ENCODE measurements at regions not wholly inside any gene's neighbourhood (a gene's known extent, or its start where the extent isn't known, plus 50 kb on each side); places are given as distances from the start of the nearest gene placed in this dataset.

DNA sequence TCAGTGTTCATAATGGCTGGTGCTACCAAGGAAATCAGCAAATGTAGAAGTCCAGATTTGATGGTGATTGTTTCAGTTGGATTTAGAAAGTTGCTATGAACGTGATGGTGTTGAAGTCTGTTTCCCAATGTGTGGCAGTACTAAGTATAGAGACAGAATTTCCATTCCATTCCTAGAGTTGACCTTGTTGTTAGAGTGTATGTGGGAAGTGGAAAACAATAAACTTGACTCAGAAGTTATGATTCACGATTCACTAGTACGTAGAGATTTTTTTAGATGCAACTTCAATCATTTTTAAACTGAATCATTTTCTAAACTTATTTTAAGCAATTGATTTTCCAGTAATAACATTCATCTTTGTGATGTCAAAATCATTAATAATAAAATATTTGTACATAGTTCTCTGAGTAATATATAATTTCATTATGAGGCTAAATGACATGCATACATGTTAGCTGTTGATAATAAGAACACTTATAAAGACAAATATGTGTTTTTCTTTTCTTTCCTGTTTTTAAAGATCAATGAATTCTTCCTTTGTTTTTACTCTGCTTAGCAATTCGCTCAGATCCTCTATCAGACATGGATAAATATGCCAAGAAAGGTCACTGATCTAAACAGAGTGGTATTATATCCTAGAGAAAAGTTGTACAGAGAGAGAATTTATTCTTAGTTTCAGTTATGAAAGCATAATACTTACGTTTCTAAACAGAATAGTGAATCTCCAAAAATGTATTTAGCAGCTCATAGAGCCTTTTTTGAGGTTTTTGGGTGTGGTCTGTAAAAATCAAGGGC, 108.8 kb upstream of the GPR149 start:
- no peaks in the 10 kb centered on the region for H3K36me3 ChIP-seq
- no peak for TF ChIP-seq POLR2AphosphoS5 (IDR thresholded peaks at IDR 0.05)
- TF ChIP-seq POLR2A (IDR thresholded peaks at IDR 0.05): no peak
- TF ChIP-seq, protein P1, sequence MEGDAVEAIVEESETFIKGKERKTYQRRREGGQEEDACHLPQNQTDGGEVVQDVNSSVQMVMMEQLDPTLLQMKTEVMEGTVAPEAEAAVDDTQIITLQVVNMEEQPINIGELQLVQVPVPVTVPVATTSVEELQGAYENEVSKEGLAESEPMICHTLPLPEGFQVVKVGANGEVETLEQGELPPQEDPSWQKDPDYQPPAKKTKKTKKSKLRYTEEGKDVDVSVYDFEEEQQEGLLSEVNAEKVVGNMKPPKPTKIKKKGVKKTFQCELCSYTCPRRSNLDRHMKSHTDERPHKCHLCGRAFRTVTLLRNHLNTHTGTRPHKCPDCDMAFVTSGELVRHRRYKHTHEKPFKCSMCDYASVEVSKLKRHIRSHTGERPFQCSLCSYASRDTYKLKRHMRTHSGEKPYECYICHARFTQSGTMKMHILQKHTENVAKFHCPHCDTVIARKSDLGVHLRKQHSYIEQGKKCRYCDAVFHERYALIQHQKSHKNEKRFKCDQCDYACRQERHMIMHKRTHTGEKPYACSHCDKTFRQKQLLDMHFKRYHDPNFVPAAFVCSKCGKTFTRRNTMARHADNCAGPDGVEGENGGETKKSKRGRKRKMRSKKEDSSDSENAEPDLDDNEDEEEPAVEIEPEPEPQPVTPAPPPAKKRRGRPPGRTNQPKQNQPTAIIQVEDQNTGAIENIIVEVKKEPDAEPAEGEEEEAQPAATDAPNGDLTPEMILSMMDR (IDR thresholded peaks at IDR 0.05): no peak
- no peak for TF ChIP-seq EP300 (IDR thresholded peaks at IDR 0.05)
- H3K27ac ChIP-seq: no peak overlapping the region
- H3K4me3 ChIP-seq: no peak overlapping the region
- no peak for ATAC-seq
- H3K4me1 ChIP-seq: no peaks in the 10 kb centered on the region
- H3K27me3 ChIP-seq: no peaks in the 10 kb centered on the region
- no peaks in the 10 kb centered on the region for H3K9me3 ChIP-seq
- WGBS, 2 donors (ENCODE audit: low coverage in 1 of 2): 57 to 70% methylated on average over 5 of the region's 5 CpGs

DNA sequence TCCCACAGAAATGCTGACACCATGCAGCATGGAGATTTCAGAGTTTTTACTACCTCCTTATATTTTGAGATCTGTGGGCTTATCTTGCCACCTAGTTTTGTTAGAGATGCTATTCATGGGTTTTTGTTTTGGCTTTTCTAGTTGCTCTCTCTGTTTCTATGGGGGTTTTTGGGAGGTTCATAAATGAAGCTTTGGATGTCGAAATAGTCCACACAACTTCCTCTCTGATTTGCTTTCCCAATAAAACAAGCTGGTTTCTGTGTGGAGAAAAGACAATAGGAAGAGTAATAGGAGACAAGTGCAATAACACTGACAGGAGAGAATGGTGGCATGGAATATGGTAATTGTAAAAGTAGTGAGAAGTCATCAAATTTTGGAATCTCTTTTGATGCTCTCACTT, 106.8 kb upstream of the GPR149 start:
- TF ChIP-seq POLR2AphosphoS5 (IDR thresholded peaks at IDR 0.05): no peak
- TF ChIP-seq, protein P1 (IDR thresholded peaks at IDR 0.05): no peak
- H3K9me3 ChIP-seq: no peaks in the 10 kb centered on the region
- H3K4me3 ChIP-seq: no peak overlapping the region
- no peak overlapping the region for H3K27ac ChIP-seq
- no peak for ATAC-seq
- H3K36me3 ChIP-seq: no peaks in the 10 kb centered on the region
- H3K27me3 ChIP-seq: no peaks in the 10 kb centered on the region
- 100% methylated on average over 1 of the region's 1 CpG; no CpG with 5 or more reads in 1 of the 2 donors for WGBS, 2 donors (ENCODE audit: low coverage in 1 of 2)
- no peaks in the 10 kb centered on the region for H3K4me1 ChIP-seq

DNA sequence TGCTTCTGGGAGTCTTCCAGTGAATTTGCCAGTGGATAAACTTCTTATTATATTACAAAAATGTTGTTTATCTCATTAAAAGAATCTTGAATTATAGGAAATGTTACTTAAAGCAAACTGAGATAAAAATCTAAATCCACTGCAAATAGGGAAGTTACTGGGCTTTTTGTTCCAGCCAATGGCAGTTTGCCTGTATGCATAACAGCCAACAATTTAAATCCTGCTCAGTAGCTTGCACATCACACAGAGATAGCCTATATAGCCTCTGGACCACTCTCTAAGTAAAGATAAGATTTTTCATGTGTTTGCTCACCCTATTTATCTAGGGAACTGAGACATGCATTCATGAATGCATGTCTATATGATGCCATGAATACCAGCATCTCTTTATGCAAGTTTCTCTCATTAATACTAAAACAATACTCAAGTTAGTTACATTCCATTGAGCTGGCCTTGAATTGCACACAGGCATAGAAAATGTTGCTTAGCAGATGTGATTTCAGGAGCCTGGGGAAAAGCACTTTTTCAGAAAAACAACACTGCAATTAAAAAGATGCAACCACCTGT, 92.1 kb upstream of the GPR149 start:
- Histone ChIP-seq H3K36me3 (no peaks in the 10 kb centered on the region), H3K4me3 (no peak overlapping the region), H3K27me3 (no peaks in the 10 kb centered on the region), H3K4me1 (no peaks in the 10 kb centered on the region), H3K9me3 (peaks cover 0 to 15% (median 0%) of the 10 kb centered on the region in 3 donors), H3K27ac (no peak overlapping the region)
- TF ChIP-seq POLR2A (IDR thresholded peaks at IDR 0.05) (no peak), POLR2AphosphoS5 (IDR thresholded peaks at IDR 0.05) (no peak)
- ATAC-seq: no peak

DNA sequence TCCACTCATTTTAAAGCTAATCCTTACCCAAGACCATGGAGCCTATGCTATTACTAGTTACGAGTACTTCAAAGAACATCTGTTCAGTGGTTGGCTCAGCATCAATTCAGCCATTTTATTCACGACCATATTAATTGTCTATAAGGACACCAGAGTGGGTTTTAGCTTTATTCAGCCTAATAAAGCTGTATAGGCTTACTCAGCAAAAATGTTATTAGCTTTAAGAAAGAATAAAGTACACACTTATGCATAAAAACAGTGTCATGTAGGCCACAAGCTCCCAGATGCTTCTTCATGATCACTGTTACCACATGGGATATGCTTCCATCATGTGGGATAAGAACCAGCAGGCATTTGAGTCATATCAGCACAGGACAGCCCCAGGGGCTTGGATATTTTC, 87.4 kb upstream of the GPR149 start:
- TF ChIP-seq POLR2A (IDR thresholded peaks at IDR 0.05) (no peak), POLR2AphosphoS5 (IDR thresholded peaks at IDR 0.05) (no peak), EP300 (IDR thresholded peaks at IDR 0.05) (no peak)
- TF ChIP-seq, protein P1 (IDR thresholded peaks at IDR 0.05): no peak
- Histone ChIP-seq H3K36me3 (no peaks in the 10 kb centered on the region), H3K27ac (no peak overlapping the region), H3K4me3 (no peak overlapping the region), H3K27me3 (no peaks in the 10 kb centered on the region), H3K4me1 (no peaks in the 10 kb centered on the region), H3K9me3 (peaks cover 0 to 15% (median 0%) of the 10 kb centered on the region in 3 donors)
- WGBS, 2 donors (ENCODE audit: low coverage in 1 of 2): 48 to 49% methylated on average over 2 of the region's 2 CpGs
- no peak for ATAC-seq

DNA sequence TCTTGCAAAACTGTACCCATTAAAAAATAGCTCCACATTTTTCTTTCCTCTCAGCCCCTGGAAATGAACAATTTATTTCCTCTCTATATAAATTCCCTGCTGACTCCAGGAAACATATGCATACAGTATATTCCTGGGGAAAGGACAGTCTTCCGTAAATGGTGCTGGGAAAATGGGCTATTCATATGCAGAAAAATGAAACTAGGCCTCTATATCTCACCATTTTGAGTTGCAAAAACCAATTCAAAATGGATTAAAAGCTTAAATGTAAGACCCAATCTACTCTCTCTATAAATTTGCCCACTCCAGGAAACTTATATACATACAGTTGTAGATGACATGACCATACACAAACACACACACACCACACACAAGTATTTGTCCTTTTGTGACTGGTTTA, 85.9 kb upstream of the GPR149 start:
- no peaks in the 10 kb centered on the region for H3K4me1 ChIP-seq
- H3K4me3 ChIP-seq: no peak overlapping the region
- no peak overlapping the region for H3K27ac ChIP-seq
- no peaks in the 10 kb centered on the region for H3K27me3 ChIP-seq
- WGBS, 2 donors (ENCODE audit: low coverage in 1 of 2): 33 to 100% methylated on average over 1 of the region's 1 CpG
- H3K9me3 ChIP-seq: peaks cover 0 to 15% (median 0%) of the 10 kb centered on the region in 3 donors
- TF ChIP-seq EP300 (IDR thresholded peaks at IDR 0.05) (no peak), POLR2AphosphoS5 (IDR thresholded peaks at IDR 0.05) (no peak), POLR2A (IDR thresholded peaks at IDR 0.05) (no peak)
- TF ChIP-seq, protein P1 (IDR thresholded peaks at IDR 0.05): no peak
- H3K36me3 ChIP-seq: no peaks in the 10 kb centered on the region
- ATAC-seq: no peak
